GM19468 (cell line): ENCODE measurements at regions not wholly inside any gene's neighbourhood (a gene's known extent, or its start where the extent isn't known, plus 50 kb on each side); places are given as distances from the start of the nearest gene placed in this dataset.

Experiments used
- ATAC-seq: cut with Tn5 transposase; IDR thresholded peaks from one replicate; pipeline ENCODE4 v1.9.1; 2021; ENCODE audit warnings: mild to moderate bottlenecking, moderate library complexity, moderate number of reproducible peaks; ENCODE audit not compliant: unreplicated experiment; ENCODE audit errors: extremely low read depth

DNA sequence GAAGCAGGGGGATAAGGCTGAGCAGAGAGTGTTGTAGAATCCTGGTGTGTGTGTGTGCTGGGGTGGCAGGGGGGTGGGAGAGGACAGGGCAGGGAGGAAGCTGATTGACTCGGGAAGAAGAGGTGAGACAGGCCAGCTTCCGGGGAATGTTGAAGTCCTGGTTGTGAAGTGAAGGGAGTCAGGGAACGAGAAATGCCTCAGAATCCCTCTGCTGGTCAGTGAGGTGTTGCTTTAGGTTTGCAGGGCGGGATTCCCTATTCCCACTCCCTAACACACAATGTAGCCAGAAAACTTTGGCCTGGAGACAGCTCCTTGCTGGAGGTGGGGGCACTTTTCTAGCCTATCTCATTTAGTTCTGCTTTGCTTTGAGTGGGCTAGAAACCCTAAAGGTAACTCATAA is 265.1 kb downstream of the HAUS1 start:
- ATAC-seq: no peak

DNA sequence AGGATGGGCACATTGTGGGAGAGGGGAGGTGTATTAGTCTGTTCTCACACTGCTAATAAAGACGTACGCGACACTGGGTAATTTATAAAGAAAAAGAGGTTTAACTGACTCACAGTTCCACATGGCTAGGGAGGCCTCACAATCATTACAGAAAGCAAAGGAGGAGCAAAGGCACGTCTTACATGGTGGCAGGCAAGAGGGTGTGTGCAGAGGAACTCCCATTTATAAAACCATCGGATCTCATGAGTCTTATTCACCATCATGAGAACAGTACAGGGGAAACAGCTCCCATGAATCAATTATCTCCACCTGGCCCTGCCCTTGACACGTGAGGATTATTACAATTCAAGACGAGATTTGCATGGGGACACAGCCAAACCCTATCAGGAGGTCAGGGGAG is 266.7 kb downstream of the HAUS1 start:
- ATAC-seq: no peak

DNA sequence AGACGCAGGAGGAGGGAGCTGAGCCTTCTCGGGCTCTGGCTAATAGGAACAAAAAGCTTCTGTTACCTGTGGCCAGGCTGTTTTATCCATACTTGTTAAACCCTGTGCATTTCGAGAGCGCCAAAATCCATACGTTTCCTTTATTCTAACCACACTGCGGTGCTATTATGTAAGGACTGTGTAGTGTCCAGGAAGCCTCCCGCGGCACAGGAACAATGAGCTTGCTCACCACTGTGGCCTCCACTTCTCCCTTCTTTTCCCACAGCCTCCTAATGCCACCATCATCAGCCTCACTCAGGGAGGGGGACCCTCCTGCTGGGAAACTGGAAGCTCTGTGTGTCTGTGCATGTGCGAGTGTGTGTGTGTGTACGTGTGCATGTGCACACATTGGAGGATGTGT is 268.5 kb downstream of the HAUS1 start:
- no peak for ATAC-seq

DNA sequence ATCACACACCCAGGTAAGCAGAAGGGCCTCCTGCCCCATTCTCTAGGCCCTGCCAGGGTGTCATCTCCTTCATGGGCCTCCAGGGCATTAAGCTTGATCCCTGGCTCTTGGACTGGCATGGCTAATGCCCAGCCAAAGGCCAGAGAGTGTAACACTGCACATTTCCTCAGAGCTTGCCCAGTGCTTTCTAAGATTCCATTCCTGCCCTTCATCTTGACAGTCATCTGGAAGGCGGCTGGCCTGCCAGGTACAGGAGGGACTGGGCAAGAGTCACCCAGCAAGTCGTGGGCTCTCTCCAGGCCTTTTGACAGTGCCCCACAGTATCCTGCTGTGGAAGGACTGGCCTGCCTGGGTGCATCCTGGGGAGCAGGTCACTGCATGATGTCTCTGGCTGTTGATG is 268.9 kb downstream of the HAUS1 start:
- ATAC-seq: no peak

DNA sequence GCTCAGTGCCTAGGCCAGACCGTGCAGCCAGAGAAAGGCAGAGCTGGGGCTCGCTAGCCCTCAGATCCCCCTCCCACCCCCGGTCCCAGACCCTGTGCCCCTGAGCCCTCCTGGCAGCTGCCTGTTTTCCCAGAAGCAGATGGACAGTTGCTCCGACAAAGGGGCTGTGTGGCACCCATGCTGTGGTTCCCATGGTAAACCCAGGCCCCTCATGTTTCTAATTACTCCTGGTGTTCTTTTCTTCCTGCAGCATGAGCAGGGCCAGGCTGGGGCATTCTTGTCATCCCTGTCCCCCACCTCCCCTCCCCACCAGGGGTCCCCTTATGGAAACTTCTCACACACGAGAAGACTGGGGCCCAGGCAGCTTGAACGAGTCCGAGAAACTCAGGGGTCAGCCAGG is 269.6 kb downstream of the HAUS1 start:
- no peak for ATAC-seq

DNA sequence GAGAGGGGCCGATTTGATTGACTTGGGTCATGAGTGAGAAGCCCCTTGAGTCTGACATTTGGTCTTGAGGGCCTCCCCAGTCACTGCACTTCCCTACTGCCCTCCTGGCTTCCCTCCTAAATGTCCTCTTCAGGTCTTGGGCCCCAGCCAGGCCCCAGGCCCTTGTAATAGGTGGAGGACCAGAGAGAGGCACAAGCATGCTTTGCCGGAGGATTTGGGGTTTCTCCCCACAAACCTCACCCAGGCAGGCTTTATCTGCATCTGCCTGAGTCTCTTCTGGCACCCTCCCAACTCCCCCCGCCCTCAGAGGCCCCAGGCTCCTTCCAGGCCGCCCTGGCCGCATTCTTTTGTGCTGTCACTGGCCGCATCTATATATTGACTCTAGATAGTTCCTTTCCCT is 270.7 kb downstream of the HAUS1 start:
- no peak for ATAC-seq

DNA sequence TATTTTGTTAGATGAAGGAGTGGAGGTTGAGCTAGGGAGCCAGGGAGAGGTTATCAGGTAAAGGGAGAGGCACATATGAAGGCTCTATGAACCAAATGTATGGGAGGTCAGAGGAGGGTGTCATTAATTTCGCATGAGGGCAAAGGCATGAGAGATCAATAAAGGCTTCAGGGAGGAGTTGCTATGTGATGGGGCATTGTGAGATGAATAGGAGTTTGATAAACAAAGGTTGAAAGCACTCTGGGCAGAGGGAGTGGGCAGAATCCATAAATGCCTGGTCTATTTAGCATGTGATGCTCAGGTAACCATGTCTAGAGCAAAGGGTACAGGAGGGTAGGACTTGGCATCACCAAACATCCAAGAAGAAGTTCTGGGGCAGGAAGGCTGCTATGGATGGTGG is 273.4 kb downstream of the HAUS1 start:
- ATAC-seq: no peak

DNA sequence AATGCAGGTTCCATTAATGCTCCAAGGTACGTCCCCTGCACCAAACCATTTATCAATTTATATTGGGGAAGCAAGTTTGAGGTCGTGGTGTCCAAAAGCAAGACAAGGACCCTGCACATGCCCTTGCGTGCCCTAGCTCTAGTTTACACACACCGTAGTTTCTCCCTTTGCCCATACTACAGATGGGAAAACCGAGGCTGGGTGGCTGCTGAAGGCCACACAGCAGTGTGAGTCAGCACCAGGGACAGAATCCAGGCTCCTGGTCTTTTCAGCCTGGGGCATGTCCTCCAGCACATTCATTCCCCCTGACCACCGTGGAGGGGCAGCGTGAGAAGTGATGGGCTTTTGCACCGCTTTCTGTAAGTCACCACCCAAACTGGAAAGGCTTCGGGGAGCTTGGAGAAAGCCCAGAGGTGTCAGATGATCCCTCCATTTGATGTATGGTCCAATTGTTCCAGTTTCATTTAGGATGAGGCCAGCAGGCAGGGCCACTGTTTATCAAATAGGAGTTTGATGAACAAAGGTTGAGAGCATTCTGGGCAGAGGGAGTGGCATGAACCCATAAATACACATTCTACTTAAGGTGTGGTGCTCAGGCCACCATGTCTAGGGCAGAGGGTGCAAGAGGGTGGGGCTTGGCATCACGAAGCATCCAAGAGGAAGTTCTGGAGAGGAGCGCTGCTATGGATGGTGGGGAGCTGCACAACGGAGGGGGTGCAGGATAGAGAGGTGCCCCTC is 274.1 kb downstream of the HAUS1 start:
- ATAC-seq: no peak

DNA sequence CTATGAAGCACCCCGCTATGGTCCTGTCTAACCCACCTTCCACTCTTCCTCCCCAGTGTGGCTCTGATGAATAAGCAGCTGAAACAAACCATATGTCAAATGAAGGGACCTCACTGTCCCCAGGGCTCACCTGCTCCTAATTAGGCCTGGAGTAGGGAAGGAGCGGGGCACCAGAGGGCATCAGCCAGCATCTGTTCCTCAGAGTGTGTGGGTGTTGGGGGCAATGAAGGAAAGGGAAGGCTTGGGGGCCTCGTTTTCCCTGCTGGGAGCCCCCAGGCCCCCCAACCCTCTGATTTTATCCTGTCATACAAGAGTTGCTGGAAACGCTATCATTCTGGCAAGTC is 274.7 kb downstream of the HAUS1 start:
- no peak for ATAC-seq

DNA sequence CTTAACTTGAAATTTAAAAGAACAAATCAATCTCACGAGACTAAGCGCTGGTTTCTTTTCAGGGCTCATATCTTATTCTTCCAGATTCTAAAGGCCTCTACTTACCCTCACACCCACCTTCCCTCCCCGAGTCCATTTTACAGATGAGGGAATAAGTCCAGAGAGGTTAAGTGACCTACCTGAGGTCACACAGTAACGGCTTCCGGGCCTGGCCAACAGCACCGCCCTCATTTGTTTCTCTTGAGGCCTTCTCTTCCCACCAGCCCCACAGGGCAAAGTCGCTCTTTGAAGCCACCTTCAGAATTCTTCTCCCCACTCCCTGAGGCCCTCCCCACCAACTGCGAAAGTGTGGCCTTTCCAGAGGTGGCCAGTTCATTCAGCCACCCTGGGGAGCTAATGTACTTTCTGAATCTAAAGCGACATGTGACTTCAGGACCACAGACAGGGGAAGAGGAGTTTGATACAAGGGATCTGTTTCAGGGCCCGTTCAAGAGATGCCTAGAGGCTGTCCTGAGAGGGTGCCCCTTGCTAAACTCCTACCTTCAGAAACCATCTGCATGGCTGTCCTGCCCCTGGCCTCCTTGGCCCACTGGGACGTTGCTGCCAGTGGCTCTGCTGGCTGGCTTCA is 275.3 kb downstream of the HAUS1 start:
- ATAC-seq: no peak

DNA sequence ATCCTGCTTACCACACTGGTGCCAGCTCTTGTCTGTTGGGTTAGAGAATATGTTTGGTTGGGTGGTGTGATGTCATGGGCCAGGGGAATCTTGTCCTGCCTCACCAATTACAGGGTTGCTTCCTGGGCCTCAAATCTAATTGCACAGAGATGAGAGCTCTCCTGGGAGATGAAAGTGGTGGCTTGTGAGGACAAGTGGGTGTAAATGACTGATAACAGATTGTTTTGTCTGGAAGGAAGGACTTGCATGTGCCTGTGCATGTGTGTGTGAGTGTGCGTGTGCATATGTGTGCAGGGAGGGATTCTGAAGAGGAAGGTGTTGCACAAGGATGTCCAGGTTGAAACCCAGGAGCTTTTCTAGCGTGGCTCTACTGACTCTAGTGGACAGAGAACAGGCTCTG is 271.9 kb downstream of the LOXHD1 start:
- no peak for ATAC-seq

DNA sequence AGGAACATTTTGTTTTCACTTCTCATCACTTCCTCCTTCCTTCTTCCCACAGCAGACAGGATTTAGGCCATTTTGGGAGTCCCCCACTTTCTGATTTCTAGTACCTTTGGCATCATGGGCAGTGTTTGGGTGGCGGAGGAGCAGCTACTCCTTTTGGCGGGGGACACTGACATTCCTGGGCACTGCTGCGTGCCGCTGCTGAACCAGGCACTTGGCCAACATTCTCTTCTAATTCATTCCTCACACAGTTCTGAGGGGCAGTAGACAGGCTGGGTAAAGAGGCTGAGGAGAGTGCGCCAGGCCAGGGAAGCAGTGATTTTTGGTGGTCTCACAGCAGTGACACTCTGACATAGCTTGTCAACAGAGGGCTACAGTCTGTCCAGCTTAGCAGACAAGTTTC is 270.2 kb downstream of the LOXHD1 start:
- no peak for ATAC-seq

DNA sequence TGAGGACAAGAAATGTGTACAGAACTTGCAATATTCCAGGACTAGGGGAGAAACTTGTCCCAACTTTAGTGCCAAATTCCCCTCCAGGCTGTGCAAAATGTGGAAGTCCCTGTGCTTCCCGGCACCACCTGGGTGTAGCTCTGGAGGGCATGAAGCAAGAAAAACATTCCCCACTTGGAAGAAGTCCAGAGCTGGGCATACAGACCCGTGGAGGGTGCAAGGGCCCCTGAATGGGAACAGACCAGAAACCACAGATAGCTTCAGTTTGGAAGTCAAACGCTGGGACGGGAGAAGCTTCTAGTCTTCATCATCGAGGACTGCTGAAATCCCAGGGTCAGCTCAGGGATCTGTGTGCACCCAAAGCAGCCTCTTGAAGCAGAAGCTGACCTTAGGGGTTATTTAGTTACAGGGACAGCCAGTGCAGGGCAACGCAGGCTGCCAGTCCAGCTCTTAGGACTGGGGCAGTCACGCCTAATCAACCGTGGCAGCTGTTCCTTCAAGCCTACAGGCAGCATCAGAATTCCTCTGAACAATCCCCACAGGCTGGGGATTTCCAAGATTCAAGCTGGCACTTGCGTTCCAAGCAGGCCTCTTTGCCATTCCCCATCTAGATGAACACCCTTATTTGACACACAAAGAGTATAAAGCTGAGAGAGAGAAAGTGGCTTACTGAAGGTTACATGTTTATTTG is 269.4 kb downstream of the LOXHD1 start:
- no peak for ATAC-seq

DNA sequence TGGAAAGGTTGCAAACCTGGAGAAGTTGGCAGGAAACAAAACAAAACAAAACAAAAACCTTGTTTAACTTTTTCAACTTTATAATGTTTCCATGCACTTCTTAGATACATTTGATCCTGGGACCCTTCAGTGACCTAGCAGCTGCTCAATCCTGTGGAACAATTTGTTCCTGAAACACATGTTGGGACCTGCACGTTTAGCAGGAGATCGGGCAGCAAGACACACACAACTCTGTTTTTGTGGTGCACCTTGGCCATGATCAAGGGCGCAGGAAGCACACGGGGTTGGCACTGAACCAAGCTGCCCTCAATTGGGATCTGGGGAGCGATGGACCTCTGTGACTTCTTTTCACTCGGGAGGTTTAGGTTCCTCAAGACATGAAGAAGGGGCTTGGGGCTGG is 268.7 kb downstream of the LOXHD1 start:
- ATAC-seq: no peak

DNA sequence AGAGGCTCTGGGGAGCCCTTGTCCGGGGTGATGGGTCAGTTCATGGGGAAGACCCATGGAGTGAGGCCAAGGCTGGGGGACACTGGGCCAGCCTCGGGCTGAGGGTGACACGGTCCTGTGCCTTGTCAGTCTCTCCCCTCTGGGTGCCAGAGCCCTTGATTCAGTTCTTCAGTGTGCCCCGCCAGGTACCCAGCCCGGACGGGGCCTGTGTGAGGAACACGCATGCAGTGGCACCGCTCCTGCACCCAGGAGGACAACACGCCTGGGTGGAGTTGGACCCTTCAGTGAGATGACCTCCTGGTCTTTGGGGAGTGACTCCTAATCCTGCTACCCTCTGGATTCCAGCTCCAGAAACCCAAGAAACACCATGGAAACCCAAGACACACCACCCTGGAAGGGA is 264.4 kb downstream of the LOXHD1 start:
- ATAC-seq: no peak

DNA sequence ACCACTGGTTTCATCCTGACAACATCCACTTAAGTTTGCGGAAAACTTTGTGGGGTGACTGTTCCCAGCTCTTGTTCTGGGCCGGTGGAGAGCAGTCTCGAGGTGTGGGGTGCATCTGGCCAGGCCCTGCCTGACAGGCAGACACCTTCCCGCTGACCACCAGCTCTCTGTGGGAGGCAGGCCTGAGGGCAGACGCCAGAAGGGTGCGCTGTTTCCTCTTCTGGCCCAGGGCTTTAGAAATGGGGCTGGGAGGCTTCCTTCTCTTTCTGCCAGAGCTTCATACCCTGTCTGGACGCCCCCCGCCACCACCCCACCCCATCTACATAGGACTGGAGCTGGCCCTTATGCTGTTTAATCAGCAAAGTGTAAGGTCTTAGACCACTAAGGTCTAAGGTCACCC is 263.8 kb downstream of the LOXHD1 start:
- ATAC-seq: no peak

DNA sequence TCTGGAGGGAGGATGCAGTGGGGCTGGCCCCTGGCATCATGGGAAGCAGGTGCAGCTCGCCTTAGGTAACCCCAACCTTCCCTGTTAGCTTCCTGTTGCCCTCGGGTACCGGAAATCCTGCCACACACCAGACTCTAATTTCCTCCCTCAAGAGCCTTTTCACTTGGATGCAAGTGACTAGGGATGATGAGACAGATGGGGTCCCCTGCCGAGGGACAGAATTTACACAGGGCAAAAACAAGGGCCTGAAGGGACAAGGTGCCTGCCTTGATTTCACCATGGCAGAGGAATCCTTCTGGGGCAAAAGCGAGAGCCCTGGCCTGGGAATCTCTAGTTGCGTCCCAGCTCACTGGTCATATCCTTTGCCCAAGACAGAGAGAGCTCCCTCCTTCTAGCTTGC is 263.1 kb downstream of the LOXHD1 start:
- no peak for ATAC-seq

DNA sequence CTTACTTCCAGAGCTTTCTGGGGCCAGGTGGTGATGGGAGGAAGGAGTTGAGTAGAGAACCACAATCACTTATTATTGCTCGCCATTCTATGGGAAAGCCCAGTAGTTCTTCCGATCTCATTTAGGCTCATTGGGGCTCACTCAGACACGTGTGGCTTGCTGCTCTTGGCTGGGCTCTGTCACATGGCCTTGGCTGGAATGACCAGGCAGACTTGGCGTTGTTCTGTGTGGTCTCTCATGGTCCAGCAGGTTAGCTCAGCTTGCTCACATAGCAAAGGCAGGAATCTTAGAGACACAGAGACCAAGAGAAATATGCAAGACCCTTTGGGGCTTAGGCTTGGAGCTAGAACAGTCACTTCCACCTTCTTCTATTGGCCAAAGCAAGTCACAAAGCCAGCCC is 261.2 kb downstream of the LOXHD1 start:
- no peak for ATAC-seq

DNA sequence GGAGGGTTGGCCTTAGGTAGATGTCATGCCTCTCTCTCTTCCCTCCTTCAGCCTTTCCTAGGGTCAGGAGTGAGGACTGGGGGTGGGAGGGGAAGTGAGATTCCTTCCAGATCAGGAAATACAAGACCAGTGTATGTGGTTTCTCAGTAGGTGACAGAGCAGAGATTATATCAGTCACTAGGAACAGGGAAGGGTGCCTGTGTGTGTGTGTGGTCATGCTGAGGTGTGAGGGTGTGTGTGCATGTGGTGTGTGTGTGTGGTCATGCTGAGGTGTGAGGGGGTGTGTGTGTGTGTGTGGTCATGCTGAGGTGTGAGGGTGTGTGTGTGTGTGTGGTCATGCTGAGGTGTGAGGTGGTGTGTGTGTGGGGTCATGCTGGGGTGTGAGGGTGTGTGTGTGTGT is 259.8 kb downstream of the LOXHD1 start:
- no peak for ATAC-seq

DNA sequence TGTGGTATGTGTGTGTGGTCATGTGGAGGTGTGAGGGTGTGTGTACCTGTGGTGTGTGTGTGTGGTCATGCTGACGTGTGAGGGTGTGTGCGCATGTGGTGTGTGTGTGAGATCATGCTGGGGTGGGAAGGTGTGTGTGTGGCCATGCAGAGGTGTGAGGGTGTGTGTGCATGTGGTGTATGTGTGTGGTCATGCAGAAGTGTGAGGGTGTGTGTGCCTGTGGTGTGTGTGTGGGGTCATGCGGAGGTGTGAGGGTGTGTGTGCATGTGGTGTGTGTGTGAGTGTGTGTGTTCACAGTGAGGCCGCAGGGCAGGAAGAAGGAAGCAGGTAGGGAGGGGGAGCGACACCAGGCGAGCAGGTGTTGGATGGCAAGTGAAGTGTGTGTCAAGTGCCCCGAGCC is 259.0 kb downstream of the LOXHD1 start:
- ATAC-seq: no peak

DNA sequence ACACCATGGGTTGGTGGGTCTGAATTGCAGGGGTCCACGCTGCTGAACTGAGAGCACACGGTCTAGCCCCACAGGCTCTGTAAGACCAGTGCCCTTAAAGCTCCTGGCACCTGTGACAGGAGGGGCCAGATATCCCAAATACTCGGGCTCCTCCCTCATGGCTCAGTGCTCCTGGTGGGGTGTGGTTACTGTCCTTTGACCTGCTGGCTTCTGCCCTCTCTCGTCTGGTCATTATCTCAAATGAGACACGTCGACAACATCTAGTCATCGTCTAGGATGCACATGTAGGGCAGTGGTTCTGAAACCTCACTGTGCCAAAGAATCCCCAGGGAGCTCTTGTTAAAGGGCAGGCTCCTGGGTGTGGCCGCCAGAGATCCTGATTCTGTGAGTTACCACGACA is 258.4 kb downstream of the LOXHD1 start:
- ATAC-seq: no peak

DNA sequence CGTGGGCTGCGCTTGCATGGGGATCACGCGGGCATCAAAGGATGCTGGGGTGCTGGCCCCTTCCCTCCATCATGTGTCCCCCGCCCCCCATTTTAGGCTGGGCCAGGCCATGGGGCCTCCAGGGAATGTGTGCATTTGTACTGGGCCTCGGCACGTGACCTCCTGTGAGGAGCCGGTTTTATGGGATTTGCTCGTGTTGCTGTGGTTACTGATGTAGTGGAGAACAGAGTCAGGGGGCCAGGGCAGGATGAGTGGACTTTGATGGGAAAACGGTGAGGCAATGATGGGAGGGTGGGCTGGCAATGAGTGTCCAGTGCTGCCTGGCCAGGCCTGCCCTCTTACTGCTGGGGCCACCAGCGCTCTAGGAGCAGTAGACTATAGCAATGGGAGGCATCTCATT is 257.7 kb downstream of the LOXHD1 start:
- no peak for ATAC-seq
